Spleen (tissue), 7 donors: ENCODE measurements at regions not wholly inside any gene's neighbourhood (a gene's known extent, or its start where the extent isn't known, plus 50 kb on each side); places are given as distances from the start of the nearest gene placed in this dataset.

ENCODE experiments used
- POLR2A ChIP-seq, 3 donors: fragments of 450-650 bp; IDR thresholded peaks; one replicate each; pipeline ENCODE4 v1.5.1; 2017; ENCODE audit warnings: antibody characterized with exemption in 3 of 3, mild to moderate bottlenecking in 1 of 3
- POLR2AphosphoS5 ChIP-seq, 3 donors: sonication (generic); formaldehyde crosslinking; IDR thresholded peaks; one replicate each; pipeline ENCODE4 v1.5.1; 2017; ENCODE audit warnings: antibody characterized with exemption in 3 of 3
- TF ChIP-seq, protein P1 (sequence below), 11 experiments: fragments of 200-600 bp in 7 of 11; fragments of 450-650 bp in 4 of 11; sonication (generic) in 4 of 11; IDR thresholded peaks in 8 of 11; conservative IDR thresholded peaks in 3 of 11; 1 replicate in 7 of 11; 2 replicates in 4 of 11; pipeline versions ENCODE4 v1.4.0 to v1.8.0; 2016 to 2021; ENCODE audit warnings: antibody characterized with exemption in 11 of 11, inconsistent platforms in 4 of 11, mild to moderate bottlenecking in 1 of 11
- donor health status: DM: no; HTN: no; CAD: no; lungs with moderate emphysema.
- donor health status: DM: no; HTN: no; CAD: no.
- donor health status: DM: no; HTN: no; CAD: no.

DNA sequence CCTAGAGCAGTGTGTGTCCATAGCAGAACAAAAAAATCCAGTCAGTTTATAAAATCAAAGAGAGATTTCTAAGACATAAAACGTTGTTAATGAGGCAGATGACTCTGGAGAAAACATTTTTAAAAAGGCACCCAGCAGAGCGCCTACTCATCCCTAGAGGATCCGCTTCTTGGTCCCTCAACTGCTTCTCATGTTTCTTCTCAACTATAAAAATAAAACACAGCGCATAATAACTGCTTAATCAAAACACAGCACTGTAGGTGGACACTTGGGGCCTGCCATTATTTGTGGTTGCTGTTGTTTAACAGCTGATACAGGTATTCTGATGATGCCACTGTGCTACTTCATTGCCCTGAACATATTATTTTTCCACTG lies 347.9 kb downstream of the FGF9 start:
- TF ChIP-seq, protein P1, sequence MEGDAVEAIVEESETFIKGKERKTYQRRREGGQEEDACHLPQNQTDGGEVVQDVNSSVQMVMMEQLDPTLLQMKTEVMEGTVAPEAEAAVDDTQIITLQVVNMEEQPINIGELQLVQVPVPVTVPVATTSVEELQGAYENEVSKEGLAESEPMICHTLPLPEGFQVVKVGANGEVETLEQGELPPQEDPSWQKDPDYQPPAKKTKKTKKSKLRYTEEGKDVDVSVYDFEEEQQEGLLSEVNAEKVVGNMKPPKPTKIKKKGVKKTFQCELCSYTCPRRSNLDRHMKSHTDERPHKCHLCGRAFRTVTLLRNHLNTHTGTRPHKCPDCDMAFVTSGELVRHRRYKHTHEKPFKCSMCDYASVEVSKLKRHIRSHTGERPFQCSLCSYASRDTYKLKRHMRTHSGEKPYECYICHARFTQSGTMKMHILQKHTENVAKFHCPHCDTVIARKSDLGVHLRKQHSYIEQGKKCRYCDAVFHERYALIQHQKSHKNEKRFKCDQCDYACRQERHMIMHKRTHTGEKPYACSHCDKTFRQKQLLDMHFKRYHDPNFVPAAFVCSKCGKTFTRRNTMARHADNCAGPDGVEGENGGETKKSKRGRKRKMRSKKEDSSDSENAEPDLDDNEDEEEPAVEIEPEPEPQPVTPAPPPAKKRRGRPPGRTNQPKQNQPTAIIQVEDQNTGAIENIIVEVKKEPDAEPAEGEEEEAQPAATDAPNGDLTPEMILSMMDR (IDR thresholded peaks at IDR 0.05 in 8 of 11, conservative IDR thresholded peaks at IDR 0.05 in 3 of 11), result no peak
- no peak for TF ChIP-seq POLR2AphosphoS5 (IDR thresholded peaks at IDR 0.05)
- no peak for TF ChIP-seq POLR2A (IDR thresholded peaks at IDR 0.05)
